Erythroblast (primary cell): ENCODE measurements at regions not wholly inside any gene's neighbourhood (a gene's known extent, or its start where the extent isn't known, plus 50 kb on each side); places are given as distances from the start of the nearest gene placed in this dataset.

ENCODE experiments used
- DNase-seq, 2 experiments: peaks; one replicate each; lab custom pipeline; 2025; lab: John Stamatoyannopoulos, UW
- GATA1 ChIP-seq: IDR thresholded peaks from 2 replicates; pipeline ENCODE4 v1.6.1; 2011; ENCODE audit warnings: low read depth, mild to moderate bottlenecking, control low read depth, low read length, moderate library complexity
- POLR2A ChIP-seq: IDR thresholded peaks from 2 replicates; pipeline ENCODE4 v1.6.1; 2011; ENCODE audit warnings: mild to moderate bottlenecking, low read length

DNA sequence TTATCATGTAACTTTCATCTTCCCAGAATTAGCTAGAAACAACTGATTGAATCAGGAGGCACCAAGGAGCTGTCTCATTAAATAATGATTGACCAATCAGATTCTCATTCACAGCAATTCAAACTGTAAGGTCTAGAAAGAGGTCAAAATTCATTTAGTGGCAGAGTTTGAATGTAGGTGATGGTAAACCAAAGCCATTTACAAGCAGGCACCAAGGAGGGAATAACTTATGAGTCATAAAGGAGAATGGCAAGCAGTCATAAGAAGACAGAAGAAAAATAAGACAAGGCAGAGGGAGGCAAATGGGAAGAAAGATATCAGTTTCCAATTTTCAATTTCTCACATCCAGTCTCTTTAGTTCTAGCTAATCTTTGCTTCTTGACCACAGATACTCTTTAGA, 52.9 kb upstream of the DEFB112 start:
- TF ChIP-seq POLR2A (no peak), GATA1 (no peak)
- DNase-seq = no peak

GRCh38 chr6:50110587-50110986, 60.9 kb upstream of the DEFB112 start:
- no peak for DNase-seq
- TF ChIP-seq GATA1 (no peak), POLR2A (no peak)

GRCh38 chr6:50112981-50113857, 63.5 kb upstream of the DEFB112 start:
- DNase-seq = no peak

GRCh38 chr6:50116390-50116789, 66.7 kb upstream of the DEFB112 start:
- TF ChIP-seq GATA1 (no peak), POLR2A (no peak)
- no peak for DNase-seq

More at GRCh38 chr6:50112981-50113857, 63.5 kb upstream of the DEFB112 start:
- TF ChIP-seq POLR2A = no peak
- no peak for TF ChIP-seq GATA1

DNA sequence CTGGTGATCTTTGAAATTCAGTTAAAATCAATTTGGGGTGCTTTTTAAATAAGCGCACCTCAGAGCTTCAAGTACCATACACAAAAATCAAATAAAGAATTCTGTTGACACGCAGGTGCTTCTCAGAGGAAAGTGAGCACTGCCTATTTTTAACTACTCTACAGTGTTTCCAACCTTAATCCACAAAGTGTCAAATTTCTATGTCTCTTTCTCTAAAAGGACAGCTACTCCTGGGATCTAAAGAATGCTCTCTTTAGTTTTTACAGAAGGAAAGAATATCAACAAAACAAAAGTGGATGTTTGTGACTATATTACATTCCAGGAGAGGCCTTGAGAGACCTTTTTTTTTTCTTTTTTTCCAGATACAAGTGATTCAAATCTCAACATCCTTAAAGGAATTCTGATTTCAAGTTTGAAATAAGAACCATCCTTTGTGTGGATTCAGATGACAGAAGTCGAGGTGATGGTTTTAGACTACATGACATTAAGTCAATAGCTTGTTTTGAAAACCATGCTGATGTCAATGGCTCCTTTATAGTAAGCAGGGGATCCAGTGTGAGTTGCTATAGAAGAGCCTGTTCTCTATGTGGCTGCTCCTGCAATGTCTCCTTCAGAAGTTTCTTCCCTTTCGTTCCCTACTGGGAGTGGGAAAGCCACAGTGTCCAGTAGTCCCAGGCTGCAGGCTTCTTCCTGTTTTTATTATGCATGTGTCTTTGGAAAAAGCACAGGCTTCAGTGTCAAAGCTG, 67.2 kb upstream of the DEFB112 start:
- TF ChIP-seq POLR2A = no peak
- no peak for TF ChIP-seq GATA1
- DNase-seq = no peak

GRCh38 chr6:50120300-50120699, 70.6 kb upstream of the DEFB112 start:
- DNase-seq = no peak
- TF ChIP-seq GATA1 = no peak
- TF ChIP-seq POLR2A = no peak

DNA sequence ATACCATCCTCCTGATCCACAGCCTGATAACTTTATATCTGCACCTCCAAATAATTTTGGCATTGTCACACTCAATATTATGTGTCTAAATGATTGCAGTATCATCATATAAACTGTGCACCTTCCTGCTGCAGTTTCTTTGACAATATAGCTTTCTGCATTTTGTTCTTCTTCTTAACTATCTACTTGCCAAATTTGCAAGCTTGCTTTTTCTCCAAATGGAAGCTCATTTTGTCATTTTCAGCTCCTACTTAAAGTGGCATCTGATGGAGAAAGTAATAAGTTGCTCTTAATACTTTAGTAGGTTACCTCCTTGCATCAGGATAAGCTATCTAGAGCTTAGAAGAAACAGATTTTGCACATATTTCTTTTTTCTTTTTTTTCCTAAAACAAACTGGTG, 74.0 kb upstream of the DEFB112 start:
- DNase-seq = no peak
- no peak for TF ChIP-seq POLR2A
- TF ChIP-seq GATA1 = no peak

- no peak for TF ChIP-seq POLR2A
- no peak for TF ChIP-seq GATA1
- no peak for DNase-seq
Measured at GRCh38 chr6:50124572-50124971, 74.8 kb upstream of the DEFB112 start.

- peak; percentile 1 to 39 for DNase-seq
- TF ChIP-seq POLR2A (no peak), GATA1 (no peak)
Measured at GRCh38 chr6:50128420-50129005, 78.8 kb upstream of the DEFB112 start.

DNA sequence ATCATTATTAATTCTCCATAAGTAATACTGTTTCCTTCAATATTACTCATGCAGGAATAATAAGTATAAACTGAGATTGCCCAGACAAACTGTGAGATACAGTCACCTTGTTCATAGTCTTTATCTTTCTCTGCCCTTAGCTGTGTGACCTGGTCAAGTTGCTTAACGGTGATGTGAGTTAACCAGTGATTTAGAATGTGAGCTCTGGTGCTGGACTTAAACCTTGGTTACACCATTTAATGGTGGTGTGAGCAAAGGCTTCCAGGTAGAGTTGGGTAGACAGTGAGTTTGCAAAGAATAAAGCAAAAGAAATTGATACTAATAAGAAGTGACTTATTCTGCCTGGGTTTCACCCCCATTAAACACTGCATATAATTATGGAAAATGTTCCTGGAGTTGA, 86.2 kb upstream of the DEFB112 start:
- no peak for TF ChIP-seq POLR2A
- DNase-seq = no peak

GRCh38 chr6:50141100-50141499, 91.4 kb upstream of the DEFB112 start:
- TF ChIP-seq POLR2A = no peak
- no peak for TF ChIP-seq GATA1
- no peak for DNase-seq

GRCh38 chr6:50143011-50143719, 93.4 kb upstream of the DEFB112 start:
- TF ChIP-seq POLR2A (no peak), GATA1 (no peak)
- DNase-seq = no peak

- peak in 1 of 2 experiments; percentile 8 for DNase-seq
- TF ChIP-seq GATA1 (no peak), POLR2A (no peak)
Measured at GRCh38 chr6:50145125-50145524, 95.4 kb upstream of the DEFB112 start.
